ENCODE measurements at regions not wholly inside any gene's neighbourhood (a gene's known extent, or its start where the extent isn't known, plus 50 kb on each side); places are given as distances from the start of the nearest gene placed in this dataset.

- Histone ChIP-seq H3K36me3 (ENCODE audit: control insufficient read depth in 2 of 2, extremely low read depth in 1 of 2, insufficient read depth in 1 of 2, low read length in 1 of 2) (no peaks in the 10 kb centered on the region), H3K27me3 (replicated peaks in 1 of 2; ENCODE audit: control insufficient read depth in 2 of 2, extremely low read depth in 1 of 2, insufficient read depth in 2 of 2, low read length in 1 of 2) (peaks cover 0 to 3% of the 10 kb centered on the region in 2 experiments), H3K4me1 (ENCODE audit: control insufficient read depth in 1 of 2, extremely low read depth in 1 of 2, insufficient read depth in 2 of 2, low read length in 2 of 2) (no peaks in the 10 kb centered on the region), H3K4me3 (ENCODE audit: control insufficient read depth in 1 of 2, extremely low read depth in 1 of 2, low read length in 1 of 2) (no peak overlapping the region), H3K9me3 (no peaks in the 10 kb centered on the region), H3K27ac (ENCODE audit: low read length) (no peak overlapping the region)
- Mint-ChIP-seq H3K27ac (no peak overlapping the region), H3K36me3 (no peaks in the 10 kb centered on the region), H3K4me3 (no peak overlapping the region), H3K4me1 (no peaks in the 10 kb centered on the region), H3K27me3 (peaks cover 13 to 19% of the 10 kb centered on the region in 2 donors), H3K9me3 (no peaks in the 10 kb centered on the region)
- CTCF ChIA-PET = no interaction called here
- ATAC-seq (replicated peaks in 1 of 4) = no peak
- POLR2A ChIA-PET = no interaction called here
- no CpG with 5 or more reads among the region's 1 CpG for WGBS (ENCODE audit: insufficient coverage)
- no peak for DNase-seq
These were observed 131.4 kb upstream of the USP24 start for GRCh38 chr1:55346586-55346985.

GRCh38 chr1:55339681-55340080 lies 124.5 kb upstream of the USP24 start:
- ChIA-PET CTCF (interaction anchor here (0.5 to 0.6 kb wide), 2 partner anchors 13 to 191 kb away, joined by 4 to 5 read pairs; no protein-coding TSS in a partner anchor), POLR2A (no interaction called here)
- Mint-ChIP-seq H3K4me3 (no peak overlapping the region), H3K36me3 (peaks cover 5% of the 10 kb centered on the region), H3K9me3 (peaks cover 7 to 15% (median 8%) of the 10 kb centered on the region in 3 donors), H3K4me1 (no peaks in the 10 kb centered on the region), H3K27ac (no peak overlapping the region), H3K27me3 (peaks cover 2 to 3% of the 10 kb centered on the region in 2 donors)
- no peak overlapping the region for H3K27ac ChIP-seq (ENCODE audit: low read length)
- DNase-seq (no peak), ATAC-seq (replicated peaks in 1 of 4) (no peak)
- H3K4me3 ChIP-seq (ENCODE audit: control insufficient read depth in 1 of 2, extremely low read depth in 1 of 2, low read length in 1 of 2) = no peak overlapping the region
- no peaks in the 10 kb centered on the region for H3K36me3 ChIP-seq (ENCODE audit: control insufficient read depth in 2 of 2, extremely low read depth in 1 of 2, insufficient read depth in 1 of 2, low read length in 1 of 2)
- H3K27me3 ChIP-seq (replicated peaks in 1 of 2; ENCODE audit: control insufficient read depth in 2 of 2, extremely low read depth in 1 of 2, insufficient read depth in 2 of 2, low read length in 1 of 2) = no peaks in the 10 kb centered on the region
- no peaks in the 10 kb centered on the region for H3K4me1 ChIP-seq (ENCODE audit: control insufficient read depth in 1 of 2, extremely low read depth in 1 of 2, insufficient read depth in 2 of 2, low read length in 2 of 2)
- H3K9me3 ChIP-seq = no peaks in the 10 kb centered on the region
- WGBS (ENCODE audit: insufficient coverage) = 94% methylated on average over 2 of the region's 4 CpGs

DNA sequence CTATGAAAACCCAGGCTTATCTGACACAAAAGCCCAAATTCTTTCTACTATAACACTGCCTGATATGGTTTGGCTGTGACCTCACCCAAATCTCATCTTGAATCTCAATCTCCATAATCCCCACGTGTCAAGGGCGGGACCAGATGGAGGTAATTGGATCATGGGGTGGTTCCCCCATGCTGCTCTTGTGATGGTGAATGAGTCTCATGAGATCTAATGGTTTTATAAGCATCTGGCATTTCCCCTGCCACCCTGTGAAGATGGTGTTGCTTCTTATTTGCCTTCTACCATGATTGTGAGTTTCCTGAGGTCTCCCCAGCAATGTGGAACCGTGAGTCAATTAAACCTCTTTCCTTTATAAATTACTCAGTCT lies 123.3 kb upstream of the USP24 start:
- Mint-ChIP-seq H3K27ac (no peak overlapping the region), H3K4me3 (no peak overlapping the region), H3K4me1 (peaks cover 0 to 7% (median 0%) of the 10 kb centered on the region in 3 donors), H3K9me3 (peaks cover 7 to 15% (median 8%) of the 10 kb centered on the region in 3 donors), H3K27me3 (peaks cover 7 to 8% of the 10 kb centered on the region in 2 donors), H3K36me3 (peaks cover 5% of the 10 kb centered on the region)
- ChIA-PET POLR2A (no interaction called here), CTCF (interaction anchor here in 1 of 2 donors (1.0 kb wide), 1 partner anchor 393 kb away, joined by 3 read pairs; no protein-coding TSS in a partner anchor)
- Histone ChIP-seq H3K27ac (ENCODE audit: low read length) (no peak overlapping the region), H3K27me3 (replicated peaks in 1 of 2; ENCODE audit: control insufficient read depth in 2 of 2, extremely low read depth in 1 of 2, insufficient read depth in 2 of 2, low read length in 1 of 2) (peaks cover 0 to 4% of the 10 kb centered on the region in 2 experiments), H3K4me1 (ENCODE audit: control insufficient read depth in 1 of 2, extremely low read depth in 1 of 2, insufficient read depth in 2 of 2, low read length in 2 of 2) (no peaks in the 10 kb centered on the region), H3K36me3 (ENCODE audit: control insufficient read depth in 2 of 2, extremely low read depth in 1 of 2, insufficient read depth in 1 of 2, low read length in 1 of 2) (no peaks in the 10 kb centered on the region), H3K4me3 (ENCODE audit: control insufficient read depth in 1 of 2, extremely low read depth in 1 of 2, low read length in 1 of 2) (no peak overlapping the region), H3K9me3 (no peaks in the 10 kb centered on the region)
- no CpG with 5 or more reads among the region's 3 CpGs for WGBS (ENCODE audit: insufficient coverage)
- no peak for DNase-seq
- no peak for ATAC-seq (replicated peaks in 1 of 4)

DNA sequence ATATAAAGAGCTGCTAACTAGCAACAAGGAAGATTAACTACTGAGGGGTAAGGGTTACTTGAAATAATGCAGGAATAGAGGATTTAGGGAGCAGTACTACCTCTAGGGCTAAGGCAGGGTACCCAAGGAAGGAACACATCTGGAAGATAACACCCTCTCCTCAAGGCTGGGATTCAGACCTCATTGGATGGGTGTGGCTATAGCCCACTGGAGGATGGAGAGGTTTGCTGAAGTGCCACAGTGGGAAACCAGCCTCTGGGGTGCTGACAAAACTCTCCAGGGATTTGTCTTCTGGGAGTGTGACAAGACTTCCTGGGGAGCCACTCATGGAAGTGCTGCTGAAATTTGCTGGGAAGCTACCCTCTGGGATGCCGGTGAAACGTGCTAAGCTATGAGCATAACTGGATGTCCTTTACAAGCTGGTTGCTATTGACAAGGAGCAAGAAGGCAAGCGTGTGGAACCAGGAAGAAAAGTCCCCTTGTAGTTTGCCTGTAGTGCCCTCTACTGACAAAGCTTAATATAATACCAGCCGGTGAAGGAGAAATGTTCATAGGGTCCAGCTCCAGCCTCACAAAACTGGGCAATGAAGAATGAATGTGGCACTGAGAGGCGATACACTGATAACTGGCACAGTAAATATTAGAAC lies 122.8 kb upstream of the USP24 start:
- ATAC-seq (replicated peaks in 1 of 4) (no peak), DNase-seq (peak in 2 of 35 experiments; percentile 1 to 28)
- H3K27ac Mint-ChIP-seq = no peak overlapping the region
- peaks cover 0 to 7% (median 0%) of the 10 kb centered on the region in 3 donors for H3K4me1 Mint-ChIP-seq
- Histone ChIP-seq H3K36me3 (ENCODE audit: control insufficient read depth in 2 of 2, extremely low read depth in 1 of 2, insufficient read depth in 1 of 2, low read length in 1 of 2) (no peaks in the 10 kb centered on the region), H3K4me1 (ENCODE audit: control insufficient read depth in 1 of 2, extremely low read depth in 1 of 2, insufficient read depth in 2 of 2, low read length in 2 of 2) (no peaks in the 10 kb centered on the region), H3K27me3 (replicated peaks in 1 of 2; ENCODE audit: control insufficient read depth in 2 of 2, extremely low read depth in 1 of 2, insufficient read depth in 2 of 2, low read length in 1 of 2) (peaks cover 0 to 4% of the 10 kb centered on the region in 2 experiments), H3K9me3 (no peaks in the 10 kb centered on the region), H3K4me3 (ENCODE audit: control insufficient read depth in 1 of 2, extremely low read depth in 1 of 2, low read length in 1 of 2) (no peak overlapping the region), H3K27ac (ENCODE audit: low read length) (no peak overlapping the region)
- ChIA-PET POLR2A (no interaction called here), CTCF (interaction anchor here in 1 of 2 donors (1.0 to 1.7 kb wide), 2 partner anchors 13 to 393 kb away, joined by 3 to 5 read pairs; no protein-coding TSS in a partner anchor)
- peaks cover 5% of the 10 kb centered on the region for H3K36me3 Mint-ChIP-seq
- H3K27me3 Mint-ChIP-seq = peaks cover 5 to 7% of the 10 kb centered on the region in 2 donors
- peaks cover 7 to 15% (median 8%) of the 10 kb centered on the region in 3 donors for H3K9me3 Mint-ChIP-seq
- 70% methylated on average over 2 of the region's 5 CpGs for WGBS (ENCODE audit: insufficient coverage)
- no peak overlapping the region for H3K4me3 Mint-ChIP-seq

- 83% methylated on average over 4 of the region's 6 CpGs for WGBS (ENCODE audit: insufficient coverage)
These were observed 119.6 kb upstream of the USP24 start for GRCh38 chr1:55334797-55335196.

GRCh38 chr1:55334160-55334559 lies 119.0 kb upstream of the USP24 start:
- WGBS (ENCODE audit: insufficient coverage) = 64% methylated on average over 3 of the region's 3 CpGs
- Histone ChIP-seq H3K36me3 (ENCODE audit: control insufficient read depth in 2 of 2, extremely low read depth in 1 of 2, insufficient read depth in 1 of 2, low read length in 1 of 2) (no peaks in the 10 kb centered on the region), H3K9me3 (no peaks in the 10 kb centered on the region), H3K4me3 (ENCODE audit: control insufficient read depth in 1 of 2, extremely low read depth in 1 of 2, low read length in 1 of 2) (no peak overlapping the region), H3K27ac (ENCODE audit: low read length) (no peak overlapping the region), H3K27me3 (replicated peaks in 1 of 2; ENCODE audit: control insufficient read depth in 2 of 2, extremely low read depth in 1 of 2, insufficient read depth in 2 of 2, low read length in 1 of 2) (peaks cover 0 to 4% of the 10 kb centered on the region in 2 experiments), H3K4me1 (ENCODE audit: control insufficient read depth in 1 of 2, extremely low read depth in 1 of 2, insufficient read depth in 2 of 2, low read length in 2 of 2) (no peaks in the 10 kb centered on the region)
- DNase-seq (no peak), ATAC-seq (replicated peaks in 1 of 4) (no peak)
- Mint-ChIP-seq H3K36me3 (no peaks in the 10 kb centered on the region), H3K4me3 (no peak overlapping the region), H3K9me3 (no peaks in the 10 kb centered on the region), H3K27me3 (peaks cover 5% of the 10 kb centered on the region in 2 donors), H3K27ac (no peak overlapping the region), H3K4me1 (peaks cover 0 to 7% (median 0%) of the 10 kb centered on the region in 3 donors)
- ChIA-PET CTCF (no interaction called here), POLR2A (no interaction called here)

More at GRCh38 chr1:55334797-55335196, 119.6 kb upstream of the USP24 start:
- H3K27me3 ChIP-seq (replicated peaks in 1 of 2; ENCODE audit: control insufficient read depth in 2 of 2, extremely low read depth in 1 of 2, insufficient read depth in 2 of 2, low read length in 1 of 2) = peaks cover 0 to 4% of the 10 kb centered on the region in 2 experiments
- no peaks in the 10 kb centered on the region for H3K36me3 ChIP-seq (ENCODE audit: control insufficient read depth in 2 of 2, extremely low read depth in 1 of 2, insufficient read depth in 1 of 2, low read length in 1 of 2)
- ChIA-PET CTCF (no interaction called here), POLR2A (no interaction called here)
- no peak overlapping the region for H3K4me3 Mint-ChIP-seq
- H3K27me3 Mint-ChIP-seq = peaks cover 5 to 6% of the 10 kb centered on the region in 2 donors
- no peaks in the 10 kb centered on the region for H3K9me3 ChIP-seq
- no peak overlapping the region for H3K27ac Mint-ChIP-seq
- peaks cover 0 to 7% (median 0%) of the 10 kb centered on the region in 3 donors for H3K4me1 Mint-ChIP-seq
- peaks cover under 1 to 2% (median under 1%) of the 10 kb centered on the region in 3 donors for H3K9me3 Mint-ChIP-seq
- ATAC-seq (replicated peaks in 1 of 4) = no peak
- H3K4me3 ChIP-seq (ENCODE audit: control insufficient read depth in 1 of 2, extremely low read depth in 1 of 2, low read length in 1 of 2) = no peak overlapping the region
- H3K36me3 Mint-ChIP-seq = peaks cover under 1% of the 10 kb centered on the region
- H3K27ac ChIP-seq (ENCODE audit: low read length) = no peak overlapping the region
- DNase-seq = no peak
- H3K4me1 ChIP-seq (ENCODE audit: control insufficient read depth in 1 of 2, extremely low read depth in 1 of 2, insufficient read depth in 2 of 2, low read length in 2 of 2) = no peaks in the 10 kb centered on the region
